ENCODE measurements at regions not wholly inside any gene's neighbourhood (a gene's known extent, or its start where the extent isn't known, plus 50 kb on each side); places are given as distances from the start of the nearest gene placed in this dataset.

DNA sequence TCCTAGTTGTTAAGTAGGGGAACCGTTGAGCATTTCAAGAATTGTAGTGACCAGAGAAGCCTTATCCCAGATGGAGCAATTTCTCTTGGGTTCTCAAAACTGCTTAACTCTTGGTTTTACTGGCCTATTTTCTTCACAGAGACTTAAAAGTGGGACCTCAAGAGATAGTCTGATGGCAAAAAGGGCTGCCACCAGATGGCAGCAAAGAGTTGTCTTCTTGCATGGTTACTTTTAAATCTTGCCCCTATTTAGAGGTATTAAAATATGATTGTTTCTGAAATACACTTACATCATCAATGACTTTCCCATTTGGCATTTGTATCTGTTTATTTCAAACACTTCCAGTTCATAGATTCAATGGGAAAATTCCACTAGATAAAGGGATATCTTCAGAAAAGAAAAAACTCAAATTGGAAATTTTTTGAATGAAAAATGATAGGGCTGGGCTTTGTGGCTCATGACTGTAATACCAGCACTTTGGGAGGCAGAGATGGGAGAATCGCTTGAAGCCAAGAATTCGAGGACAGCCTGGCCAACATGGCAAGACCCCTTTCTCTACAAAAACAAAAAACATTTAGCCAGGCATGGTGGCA lies 69.9 kb upstream of the CNTN1 start:
- peak; percentile 83 for TF ChIP-seq CTCF (conservative IDR thresholded peaks at IDR 0.05; ENCODE audit: low read depth, low read length)
- no peak for DNase-seq (ENCODE audit: low read depth)
- H3K4me3 ChIP-seq (ENCODE audit: low read length) = no peak overlapping the region

DNA sequence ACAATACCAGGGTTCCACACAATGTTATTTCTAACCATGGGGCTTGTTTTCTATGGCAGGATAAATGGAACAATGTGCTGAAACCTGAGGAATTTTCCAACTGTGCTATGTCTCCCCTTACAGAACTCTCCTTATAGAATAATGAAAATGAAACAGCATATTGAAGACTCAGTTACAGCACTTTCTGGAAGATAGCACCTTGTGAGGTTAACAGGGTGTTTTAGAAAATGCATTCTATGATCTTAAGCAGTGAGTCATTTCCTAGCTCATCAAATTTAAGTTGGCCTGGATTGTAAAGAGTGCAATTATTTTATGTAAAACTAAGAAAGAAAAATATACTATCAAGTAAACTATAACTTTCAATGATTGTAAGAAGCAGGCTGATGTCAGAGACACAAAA lies 60.1 kb upstream of the CNTN1 start:
- no peak for TF ChIP-seq CTCF (conservative IDR thresholded peaks at IDR 0.05; ENCODE audit: low read depth, low read length)
- H3K4me3 ChIP-seq (ENCODE audit: low read length) = no peak overlapping the region
- DNase-seq (ENCODE audit: low read depth) = no peak

- DNase-seq (ENCODE audit: low read depth) = no peak
- H3K4me3 ChIP-seq (ENCODE audit: low read length) = no peak overlapping the region
- no peak for TF ChIP-seq CTCF (conservative IDR thresholded peaks at IDR 0.05; ENCODE audit: low read depth, low read length)
These were observed 59.3 kb upstream of the CNTN1 start for GRCh38 chr12:40632933-40633332.

DNA sequence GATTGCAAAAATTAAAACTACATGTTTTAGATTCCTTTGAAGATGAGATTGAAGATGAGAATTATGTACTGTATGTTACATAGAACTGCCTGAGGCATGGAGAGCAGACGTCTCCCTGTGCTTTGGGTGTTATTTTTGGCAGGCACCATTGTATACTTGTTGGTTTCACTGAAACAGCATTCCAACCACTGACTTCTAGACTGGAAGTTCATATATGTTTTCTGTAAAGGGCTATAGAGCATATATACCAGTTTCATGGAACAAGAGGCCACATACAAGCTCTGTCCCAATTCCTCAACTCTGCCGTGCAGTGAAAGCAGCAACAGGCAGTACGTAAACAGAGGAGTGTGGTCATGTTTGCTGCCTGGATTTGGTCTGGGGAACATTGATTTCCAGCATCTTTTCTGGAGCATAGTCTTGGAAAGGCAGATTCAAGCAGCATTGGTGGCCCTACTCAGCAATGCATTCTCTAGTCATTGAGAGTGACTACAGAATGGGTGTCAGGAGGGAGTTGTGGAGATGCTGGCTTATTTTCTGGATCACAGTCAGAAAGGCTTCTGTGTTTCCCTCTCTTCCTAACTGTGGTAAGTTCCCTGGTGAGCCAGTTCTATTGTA lies 57.6 kb upstream of the CNTN1 start:
- no peak for TF ChIP-seq CTCF (conservative IDR thresholded peaks at IDR 0.05; ENCODE audit: low read depth, low read length)
- DNase-seq (ENCODE audit: low read depth) = no peak
- no peak overlapping the region for H3K4me3 ChIP-seq (ENCODE audit: low read length)

GRCh38 chr12:40635141-40635731 lies 57.0 kb upstream of the CNTN1 start:
- DNase-seq (ENCODE audit: low read depth) = no peak
- TF ChIP-seq CTCF (conservative IDR thresholded peaks at IDR 0.05; ENCODE audit: low read depth, low read length) = no peak
- H3K4me3 ChIP-seq (ENCODE audit: low read length) = no peak overlapping the region
